Cardiac fibroblast (primary cell): ENCODE measurements at regions not wholly inside any gene's neighbourhood (a gene's known extent, or its start where the extent isn't known, plus 50 kb on each side); places are given as distances from the start of the nearest gene placed in this dataset.
"Not testable (repeated sequence)": the region's sequence is repeated elsewhere in the genome, so short reads cannot be mapped to it uniquely, and the experiment has no call there.

Source experiments
- DNase-seq, 2 donors: peaks; one replicate each; pipeline versions ENCODE4 v3.0.0 to v3.0.0-alpha.2; 2010; ENCODE audit warnings: low read depth in 2 of 2
- H3K4me3 ChIP-seq, 2 donors: replicated peaks in 1 of 2; 1 replicate in 1 of 2; 2 replicates in 1 of 2; pipeline ENCODE4 v1.5.1; 2011; ENCODE audit warnings: low read depth in 2 of 2, low read length in 2 of 2, mild to moderate bottlenecking in 2 of 2, moderate library complexity in 1 of 2
- CTCF ChIP-seq: IDR thresholded peaks from one replicate; pipeline ENCODE4 v1.5.1; 2011; ENCODE audit warnings: low read depth, mild to moderate bottlenecking, low read length, inconsistent platforms

- DNase-seq: no peak
- no peak for TF ChIP-seq CTCF
- H3K4me3 ChIP-seq: no peak overlapping the region
Observed at GRCh38 chr3:177622982-177623617, 425.8 kb upstream of the TBL1XR1 start.

GRCh38 chr3:177624528-177625495 lies 427.5 kb upstream of the TBL1XR1 start:
- TF ChIP-seq CTCF: no peak
- no peak for DNase-seq

GRCh38 chr3:177626045-177626444 lies 428.8 kb upstream of the TBL1XR1 start:
- H3K4me3 ChIP-seq: no peak overlapping the region
- DNase-seq: no peak
- no peak for TF ChIP-seq CTCF

More at GRCh38 chr3:177624528-177625495, 427.5 kb upstream of the TBL1XR1 start:
- H3K4me3 ChIP-seq: no peak overlapping the region

- not testable (repeated sequence) for H3K4me3 ChIP-seq
- DNase-seq: peak in 1 of 2 donors; percentile 22
Observed at GRCh38 chr3:177628095-177628719, 430.9 kb upstream of the TBL1XR1 start.

- no peak overlapping the region for H3K4me3 ChIP-seq
- no peak for TF ChIP-seq CTCF
- DNase-seq: peak in 1 of 2 donors; percentile 31
Observed at GRCh38 chr3:177629276-177629675, 432.0 kb upstream of the TBL1XR1 start.

GRCh38 chr3:177633671-177634207 lies 436.5 kb upstream of the TBL1XR1 start:
- TF ChIP-seq CTCF: no peak
- DNase-seq: peak; percentile 88 to 91
- no peak overlapping the region for H3K4me3 ChIP-seq

GRCh38 chr3:177635601-177636106 lies 438.4 kb upstream of the TBL1XR1 start:
- not testable (repeated sequence) for H3K4me3 ChIP-seq, DNase-seq
